Fibroblast of the aortic adventitia (primary cell): ENCODE measurements at regions not wholly inside any gene's neighbourhood (a gene's known extent, or its start where the extent isn't known, plus 50 kb on each side); places are given as distances from the start of the nearest gene placed in this dataset.

Source experiments
- DNase-seq: peaks from one replicate; pipeline ENCODE4 v3.0.0-alpha.2; 2010; ENCODE audit warnings: low read depth
- H3K4me3 ChIP-seq: 2 replicates; pipeline ENCODE4 v1.5.1; 2011; ENCODE audit warnings: low read depth, mild to moderate bottlenecking, control low read depth, low read length, moderate library complexity
- TF ChIP-seq, protein P1 (sequence below): IDR thresholded peaks from 2 replicates; pipeline ENCODE4 v1.5.1; 2011; ENCODE audit warnings: mild to moderate bottlenecking, low read length, control low read depth, inconsistent platforms; ENCODE audit not compliant: insufficient read depth

DNA sequence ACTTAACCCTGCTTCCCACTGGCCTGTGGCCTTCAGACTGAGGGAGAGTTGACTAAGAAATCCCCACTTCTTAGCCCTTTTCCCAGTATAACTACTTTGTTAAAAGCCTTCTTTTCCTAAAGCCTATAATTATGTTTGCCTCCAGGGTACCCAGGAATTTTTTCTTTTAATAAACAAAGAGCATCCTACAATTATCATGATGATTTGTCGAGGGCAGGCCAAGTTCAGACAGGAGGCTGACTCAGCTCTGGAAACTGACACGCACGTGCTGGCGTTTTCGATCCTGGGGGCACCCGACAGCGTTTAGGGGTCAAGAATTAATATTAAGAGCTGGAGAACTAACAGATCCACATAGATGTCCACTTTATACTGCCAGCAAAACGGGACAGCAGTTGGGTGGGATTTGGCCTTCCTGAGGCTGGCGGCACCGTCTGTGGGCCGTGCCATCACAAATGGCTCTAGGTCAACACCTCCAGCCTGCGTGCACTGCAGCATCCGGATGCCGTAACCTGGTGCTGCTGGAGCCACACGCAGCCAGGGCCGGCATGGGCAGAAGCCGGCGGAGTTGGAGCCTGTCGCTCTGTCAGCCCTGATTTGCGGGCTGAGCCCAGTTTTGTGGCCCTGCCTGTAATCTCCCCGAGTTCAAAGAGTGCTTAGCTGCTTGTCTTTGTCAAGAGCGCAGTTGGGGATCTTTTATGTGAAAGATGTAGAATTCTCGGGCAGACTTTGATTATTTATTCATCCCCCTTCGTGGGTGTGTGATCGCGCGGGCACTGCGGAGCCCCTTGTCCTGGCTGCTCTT lies 191.0 kb downstream of the GLI2 start:
- no peak for DNase-seq
- TF ChIP-seq, protein P1, sequence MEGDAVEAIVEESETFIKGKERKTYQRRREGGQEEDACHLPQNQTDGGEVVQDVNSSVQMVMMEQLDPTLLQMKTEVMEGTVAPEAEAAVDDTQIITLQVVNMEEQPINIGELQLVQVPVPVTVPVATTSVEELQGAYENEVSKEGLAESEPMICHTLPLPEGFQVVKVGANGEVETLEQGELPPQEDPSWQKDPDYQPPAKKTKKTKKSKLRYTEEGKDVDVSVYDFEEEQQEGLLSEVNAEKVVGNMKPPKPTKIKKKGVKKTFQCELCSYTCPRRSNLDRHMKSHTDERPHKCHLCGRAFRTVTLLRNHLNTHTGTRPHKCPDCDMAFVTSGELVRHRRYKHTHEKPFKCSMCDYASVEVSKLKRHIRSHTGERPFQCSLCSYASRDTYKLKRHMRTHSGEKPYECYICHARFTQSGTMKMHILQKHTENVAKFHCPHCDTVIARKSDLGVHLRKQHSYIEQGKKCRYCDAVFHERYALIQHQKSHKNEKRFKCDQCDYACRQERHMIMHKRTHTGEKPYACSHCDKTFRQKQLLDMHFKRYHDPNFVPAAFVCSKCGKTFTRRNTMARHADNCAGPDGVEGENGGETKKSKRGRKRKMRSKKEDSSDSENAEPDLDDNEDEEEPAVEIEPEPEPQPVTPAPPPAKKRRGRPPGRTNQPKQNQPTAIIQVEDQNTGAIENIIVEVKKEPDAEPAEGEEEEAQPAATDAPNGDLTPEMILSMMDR = no peak
- no peak overlapping the region for H3K4me3 ChIP-seq

DNA sequence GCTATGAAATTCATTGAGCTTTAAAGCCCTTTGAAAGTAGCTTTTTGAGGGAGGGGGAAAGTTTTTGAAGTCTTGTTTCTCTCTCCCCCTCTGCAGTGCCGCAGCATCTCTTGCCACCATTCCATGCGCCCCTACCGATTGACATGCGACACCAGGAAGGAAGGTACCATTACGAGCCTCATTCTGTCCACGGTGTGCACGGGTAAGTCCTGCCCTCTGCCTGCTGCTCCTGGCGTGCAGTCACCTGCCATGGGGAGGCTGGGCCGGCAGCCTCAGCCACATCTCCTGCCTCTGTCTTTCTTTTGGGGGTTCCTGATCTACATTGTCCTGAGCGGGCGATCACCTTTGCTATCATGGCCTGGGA lies 191.6 kb downstream of the GLI2 start:
- no peak overlapping the region for H3K4me3 ChIP-seq

DNA sequence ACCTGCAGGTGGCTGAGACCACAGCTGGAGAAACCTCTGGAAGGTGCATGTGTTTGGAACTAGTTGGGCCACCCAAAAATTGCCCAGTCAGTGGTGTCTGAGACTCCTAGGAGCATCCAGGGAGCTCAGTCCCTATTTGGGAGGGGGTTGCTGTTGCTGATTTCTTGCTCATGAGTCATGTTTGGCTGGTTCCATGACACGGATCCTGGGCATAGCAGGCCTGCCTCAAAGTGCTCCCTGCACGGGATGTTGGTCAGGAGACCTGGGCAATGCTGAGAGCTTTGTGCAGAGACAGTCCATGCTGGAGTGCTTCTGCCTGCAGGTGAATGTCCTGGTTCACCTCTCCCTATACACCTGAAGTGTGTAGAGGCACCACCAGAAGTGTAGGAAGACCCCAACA lies 194.2 kb downstream of the GLI2 start:
- DNase-seq = no peak
- no peak overlapping the region for H3K4me3 ChIP-seq
- TF ChIP-seq, protein P1 = no peak

More for the DNA sequence above, 191.6 kb downstream of the GLI2 start:
- DNase-seq = no peak
- TF ChIP-seq, protein P1 = no peak

DNA sequence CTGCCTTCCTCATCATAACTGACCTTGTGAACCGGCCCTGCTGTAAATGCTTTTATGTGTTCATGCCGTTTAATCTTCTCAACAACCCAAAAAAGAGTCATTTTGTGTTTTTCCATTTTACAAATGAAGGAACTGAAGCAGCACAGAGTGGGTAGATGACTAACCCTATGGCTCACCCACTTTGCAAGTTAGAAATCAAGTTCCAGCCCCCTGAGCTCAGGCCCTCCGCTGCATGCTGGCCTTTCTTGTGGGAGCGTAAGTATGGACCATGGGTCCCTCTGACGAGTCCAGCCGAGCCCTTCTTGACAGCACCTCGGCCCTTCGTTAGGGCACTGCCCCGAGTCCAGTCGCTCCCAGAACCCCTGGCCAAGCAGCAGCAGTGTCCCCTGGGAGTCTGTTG lies 194.6 kb downstream of the GLI2 start:
- TF ChIP-seq, protein P1 = no peak
- no peak for DNase-seq
- no peak overlapping the region for H3K4me3 ChIP-seq

DNA sequence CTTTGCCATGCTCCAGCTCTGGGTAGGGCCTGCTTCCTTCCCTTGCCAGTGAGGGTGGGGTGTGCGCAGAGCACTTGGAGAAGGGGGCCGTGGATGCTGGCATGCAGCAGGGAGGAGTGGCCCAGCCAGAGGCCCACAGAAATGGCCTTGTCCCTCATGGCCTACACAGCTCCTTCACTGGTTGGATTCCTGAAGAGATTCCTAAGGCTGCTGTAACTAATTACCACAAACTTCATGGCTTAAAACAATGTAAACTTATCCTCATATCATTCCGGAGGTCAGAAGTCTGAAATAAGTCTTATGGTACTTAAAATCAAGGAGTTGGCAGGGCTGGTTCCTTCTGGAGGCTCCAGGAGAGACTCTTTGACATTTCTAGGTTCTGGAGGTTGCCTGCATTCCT lies 195.2 kb downstream of the GLI2 start:
- TF ChIP-seq, protein P1 = no peak
- DNase-seq = peak; percentile 32
- no peak overlapping the region for H3K4me3 ChIP-seq

DNA sequence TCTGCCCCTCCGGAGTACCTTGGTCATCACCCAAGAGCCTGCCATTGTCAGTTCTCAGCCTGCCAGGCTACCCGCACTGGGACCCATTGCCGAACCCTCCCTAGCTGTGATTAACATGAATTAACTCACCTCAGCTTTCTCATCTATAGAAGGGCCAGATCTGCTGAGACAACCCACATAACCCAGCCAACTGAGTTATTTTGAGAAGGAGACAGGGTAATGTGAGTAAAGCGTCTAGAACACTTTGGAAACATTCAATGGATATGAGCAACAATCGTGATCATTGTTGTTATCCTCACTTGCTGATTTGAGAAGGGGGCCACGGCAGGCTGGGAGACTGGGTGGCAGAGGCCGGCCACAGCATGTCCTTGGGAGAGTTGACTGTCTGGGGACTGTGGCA lies 196.8 kb downstream of the GLI2 start:
- H3K4me3 ChIP-seq = no peak overlapping the region
- TF ChIP-seq, protein P1 = no peak
- DNase-seq = peak; percentile 31

DNA sequence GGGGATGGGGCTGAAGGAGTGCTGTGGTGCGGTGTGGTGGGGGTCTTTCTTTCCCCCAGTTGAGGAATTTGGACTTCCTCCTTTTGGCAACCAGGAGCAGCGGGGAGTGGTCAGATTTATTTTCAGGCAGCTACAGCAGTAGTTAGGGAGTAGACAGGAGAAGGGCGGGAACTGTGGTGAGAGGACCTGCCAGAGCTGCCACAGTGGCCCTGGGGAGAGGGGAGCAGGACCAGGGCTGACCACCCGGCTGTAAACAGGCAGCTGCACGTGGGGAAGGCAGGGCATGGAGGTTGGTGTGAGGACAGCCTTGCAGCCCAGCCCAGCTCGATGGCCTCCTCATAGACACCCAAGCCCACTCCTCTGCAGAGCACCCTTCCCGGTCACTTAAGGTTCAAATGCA lies 197.2 kb downstream of the GLI2 start:
- no peak for DNase-seq

More for the DNA sequence above, 197.2 kb downstream of the GLI2 start:
- H3K4me3 ChIP-seq = no peak overlapping the region
- TF ChIP-seq, protein P1 = no peak
